HCT116 (cell line): ENCODE measurements at regions not wholly inside any gene's neighbourhood (a gene's known extent, or its start where the extent isn't known, plus 50 kb on each side); places are given as distances from the start of the nearest gene placed in this dataset.
"Not testable (repeated sequence)": the region's sequence is repeated elsewhere in the genome, so short reads cannot be mapped to it uniquely, and the experiment has no call there.

Experiments used
- ATAC-seq: fragments of 200-7000 bp; cut with Tn5 transposase; 2 replicates; pipeline ENCODE4 v1.9.1; 2020; ENCODE audit warnings: mild to moderate bottlenecking, moderate library complexity
- BruUV-seq: library from RNA; stranded (reverse); fragments of 400-500 nt; replicated peaks from 2 replicates; lab custom pipeline; 2021; lab: Mats Ljungman, UMichigan
- CTCF ChIA-PET: fragments of 300-600 bp; sonication (Branson Sonifier 250); formaldehyde crosslinking; loops from one replicate; lab custom pipeline; 2021; ENCODE audit warnings: antibody characterized with exemption; lab: Charles Lee
- POLR2A ChIA-PET: fragments of 300-600, 350-600 bp; sonication (Branson Sonifier 250); formaldehyde crosslinking; loops from one replicate; lab custom pipeline; 2021; ENCODE audit warnings: antibody characterized with exemption; lab: Charles Lee
- RAD21 ChIA-PET, 2 experiments: fragments of 300-600 bp; sonication (Branson Sonifier 250); formaldehyde crosslinking; loops; one replicate each; lab custom pipeline; 2023; ENCODE audit warnings: low total read pairs in 2 of 2; ENCODE audit not compliant: uncharacterized antibody in 2 of 2, unreplicated experiment in 2 of 2, low non-redundant PET in 1 of 2; lab: Charles Lee
- DNase-seq: peaks from one replicate; pipeline ENCODE4 v3.0.0-alpha.2; 2010; ENCODE audit warnings: low read depth, low spot score
- H2AFZ ChIP-seq: fragments of 200-600 bp; shearing (Covaris generic), sonication (generic); 2 replicates; pipeline ENCODE4 v1.6.1; 2017; ENCODE audit warnings: low read depth, mixed run types, mixed read lengths, antibody characterized with exemption, low read length; ENCODE audit not compliant: poor library complexity, severe bottlenecking
- H3K27ac ChIP-seq: 2 replicates; pipeline ENCODE4 v1.5.1; 2012; ENCODE audit warnings: low read depth, low read length
- H3K27me3 ChIP-seq: fragments of 200-600 bp; sonication (generic); 2 replicates; pipeline ENCODE4 v1.6.1; 2016; ENCODE audit warnings: mixed run types, low read length, mixed read lengths; ENCODE audit not compliant: insufficient read depth
- H3K36me3 ChIP-seq, 2 experiments: fragments of 200-500 bp in 1 of 2; fragments of 200-600 bp in 1 of 2; sonication (Bioruptor generic) in 1 of 2; sonication (generic) in 1 of 2; 2 replicates each; pipeline versions ENCODE4 v1.5.1 to v1.6.1; 2014 to 2016; ENCODE audit warnings: low read length in 2 of 2, inconsistent platforms in 1 of 2, mixed read lengths in 1 of 2, mixed run types in 1 of 2; ENCODE audit not compliant: insufficient read depth in 2 of 2, control insufficient read depth in 1 of 2
- H3K4me1 ChIP-seq, 2 experiments: fragments of 200-600 bp in 1 of 2; sonication (generic) in 1 of 2; 2 replicates each; pipeline versions ENCODE4 v1.5.1 to v1.6.1; 2012 to 2017; ENCODE audit warnings: low read length in 2 of 2, inconsistent platforms in 1 of 2, mild to moderate bottlenecking in 1 of 2, mixed read lengths in 1 of 2, mixed run types in 1 of 2, moderate library complexity in 1 of 2; ENCODE audit not compliant: insufficient read depth in 2 of 2, control insufficient read depth in 1 of 2
- H3K4me2 ChIP-seq: fragments of 200-600 bp; sonication (generic); 2 replicates; pipeline ENCODE4 v1.6.1; 2017; ENCODE audit warnings: mixed run types, low read length, mixed read lengths
- H3K4me3 ChIP-seq, 2 experiments: fragments of 200-600 bp in 1 of 2; sonication (generic) in 1 of 2; replicated peaks in 1 of 2; 2 replicates each; pipeline ENCODE4 v1.5.1; 2011 to 2016; ENCODE audit warnings: low read length in 2 of 2, control low read depth in 1 of 2, low read depth in 1 of 2, mild to moderate bottlenecking in 1 of 2, mixed read lengths in 1 of 2, mixed run types in 1 of 2
- H3K79me2 ChIP-seq: fragments of 200-600 bp; sonication (generic); 2 replicates; pipeline ENCODE4 v1.6.1; 2017; ENCODE audit warnings: mild to moderate bottlenecking, mixed run types, low read length, moderate library complexity, mixed read lengths; ENCODE audit not compliant: insufficient read depth
- H3K9ac ChIP-seq: fragments of 200-600 bp; sonication (generic); 2 replicates; pipeline ENCODE4 v1.6.1; 2016; ENCODE audit warnings: low read length, mixed read lengths
- H3K9me2 ChIP-seq: fragments of 200-600 bp; sonication (generic), shearing (Covaris generic); 2 replicates; pipeline ENCODE4 v1.6.1; 2017; ENCODE audit warnings: mixed run types, mild to moderate bottlenecking, moderate library complexity; ENCODE audit not compliant: insufficient read depth
- H3K9me3 ChIP-seq, 2 experiments: fragments of 200-500 bp in 1 of 2; fragments of 200-600 bp in 1 of 2; sonication (Bioruptor generic) in 1 of 2; sonication (generic) in 1 of 2; 2 replicates each; pipeline ENCODE4 v1.6.1; 2014 to 2017; ENCODE audit warnings: low read length in 2 of 2, mixed read lengths in 2 of 2, inconsistent platforms in 1 of 2, low read depth in 1 of 2, mild to moderate bottlenecking in 1 of 2, mixed run types in 1 of 2, moderate library complexity in 1 of 2; ENCODE audit not compliant: control insufficient read depth in 1 of 2, insufficient read depth in 1 of 2
- H4K20me1 ChIP-seq: fragments of 200-600 bp; sonication (generic), shearing (Covaris generic); 2 replicates; pipeline ENCODE4 v1.6.1; 2017; ENCODE audit warnings: mixed run types, mild to moderate bottlenecking, moderate library complexity; ENCODE audit not compliant: insufficient read depth
- ATF3 ChIP-seq: IDR thresholded peaks from 2 replicates; pipeline ENCODE4 v1.6.1; 2012
- EGR1 ChIP-seq: IDR thresholded peaks from 2 replicates; pipeline ENCODE4 v1.6.1; 2012; ENCODE audit warnings: low read depth
- ELF1 ChIP-seq: IDR thresholded peaks from 2 replicates; pipeline ENCODE4 v1.6.1; 2012; ENCODE audit warnings: low read depth, borderline replicate concordance
- EZH2 ChIP-seq: fragments of 200-600 bp; sonication (generic); IDR thresholded peaks from 2 replicates; pipeline ENCODE4 v1.6.1; 2017; ENCODE audit warnings: antibody characterized with exemption, mixed run types
- EZH2phosphoT487 ChIP-seq: fragments of 200-600 bp; IDR thresholded peaks from 2 replicates; pipeline ENCODE4 v1.6.1; 2018; ENCODE audit warnings: antibody characterized with exemption, borderline replicate concordance
- FOSL1 ChIP-seq: IDR thresholded peaks from 2 replicates; pipeline ENCODE4 v1.6.1; 2012; ENCODE audit warnings: low read depth
- JUND ChIP-seq: IDR thresholded peaks from 2 replicates; pipeline ENCODE4 v1.6.1; 2012
- YY1 ChIP-seq: IDR thresholded peaks from 2 replicates; pipeline ENCODE4 v1.6.1; 2011; ENCODE audit warnings: low read length, low read depth, moderate library complexity, mild to moderate bottlenecking; ENCODE audit not compliant: insufficient replicate concordance; ENCODE audit errors: extremely low read depth
- ZFX ChIP-seq: fragments of 450-650 bp; IDR thresholded peaks from 2 replicates; pipeline ENCODE4 v1.6.1; 2017
- intact Hi-C: fragments of 100-400 bp; cut with micrococcal nuclease; formaldehyde crosslinking; loops from 2 replicates; pipeline ENCODE4 v1.10.0; 2022

GRCh38 chr3:81063896-81064295, 697.5 kb downstream of the GBE1 start (continued):
- TF ChIP-seq EGR1 (no peak), FOSL1 (no peak), ZFX (no peak), EZH2phosphoT487 (no peak), EZH2 (no peak)

- H3K9me3 ChIP-seq, intact Hi-C loops, H3K4me3 ChIP-seq, H3K4me1 ChIP-seq, H4K20me1 ChIP-seq, POLR2A ChIA-PET, H3K4me2 ChIP-seq, H2AFZ ChIP-seq, ATAC-seq, CTCF ChIA-PET, DNase-seq, H3K9ac ChIP-seq, BruUV-seq, H3K9me2 ChIP-seq, H3K36me3 ChIP-seq, H3K79me2 ChIP-seq, H3K27ac ChIP-seq, H3K27me3 ChIP-seq, RAD21 ChIA-PET: not testable (repeated sequence)
Measured at GRCh38 chr3:81051133-81051532, 710.3 kb downstream of the GBE1 start.

- Histone ChIP-seq H3K9me3 (peaks cover 0 to 4% of the 10 kb centered on the region in 2 experiments; a peak in 2 of 4 replicates), H3K9ac (no peak overlapping the region), H3K79me2 (no peaks in the 10 kb centered on the region), H3K27me3 (no peaks in the 10 kb centered on the region), H3K4me3 (no peak overlapping the region), H2AFZ (no peak overlapping the region), H3K9me2 (no peaks in the 10 kb centered on the region), H4K20me1 (no peaks in the 10 kb centered on the region), H3K36me3 (no peaks in the 10 kb centered on the region)
- no TSS peak for BruUV-seq
- no peak for DNase-seq
- no peak for ATAC-seq
- no peak for TF ChIP-seq JUND
- TF ChIP-seq EZH2: no peak
- no peak for TF ChIP-seq YY1
- no peak for TF ChIP-seq ATF3
- TF ChIP-seq ELF1: no peak
- TF ChIP-seq, all 23 proteins: peak for 0
- Histone ChIP-seq H3K27ac (no peak overlapping the region), H3K4me1 (no peaks in the 10 kb centered on the region), H3K4me2 (no peak overlapping the region)
- ChIA-PET CTCF (no interaction called here), RAD21 (no interaction called here), POLR2A (no interaction called here)
- intact Hi-C loops: no loop called here
Measured at GRCh38 chr3:81048058-81048665, 713.3 kb downstream of the GBE1 start.
